H1 (cell line): ENCODE measurements at regions not wholly inside any gene's neighbourhood (a gene's known extent, or its start where the extent isn't known, plus 50 kb on each side); places are given as distances from the start of the nearest gene placed in this dataset.

Experiments
- CTCF ChIA-PET: fragments of 300-600 bp; sonication (Branson Sonifier 250); formaldehyde crosslinking; loops from one replicate; lab custom pipeline; 2021; ENCODE audit not compliant: partially characterized antibody; lab: Charles Lee
- POLR2A ChIA-PET: fragments of 300-600 bp; sonication (Branson Sonifier 250); formaldehyde crosslinking; loops from one replicate; lab custom pipeline; 2021; ENCODE audit warnings: inconsistent platforms; ENCODE audit not compliant: partially characterized antibody; lab: Charles Lee
- DNase-seq, 2 experiments: peaks; one replicate each; pipeline versions ENCODE4 v3.0.0 to v3.0.0-alpha.2; 2010 to 2022; ENCODE audit warnings: low spot score in 2 of 2, low read depth in 1 of 2, mixed read lengths in 1 of 2
- FAIRE-seq: peaks from 2 replicates; lab custom pipeline; 2011; peaks lifted over from hg19 to GRCh38; lab: Jason Lieb, UNC
- H2AFZ ChIP-seq: 2 replicates; pipeline ENCODE4 v1.8.1; 2012; ENCODE audit warnings: low read length, inconsistent platforms
- H2AK5ac ChIP-seq: 2 replicates; pipeline ENCODE4 v1.6.1; 2013; ENCODE audit warnings: low read depth, low read length
- H2BK120ac ChIP-seq: replicated peaks from 2 replicates; pipeline ENCODE3; 2013; ENCODE audit warnings: low read depth, low read length, inconsistent platforms
- H2BK12ac ChIP-seq: 2 replicates; pipeline ENCODE4 v1.6.1; 2013; ENCODE audit warnings: low read depth, low read length
- H2BK15ac ChIP-seq: 2 replicates; pipeline ENCODE4 v1.6.1; 2013; ENCODE audit warnings: low read length
- H2BK20ac ChIP-seq: 2 replicates; pipeline ENCODE4 v1.6.1; 2013; ENCODE audit warnings: low read length
- H2BK5ac ChIP-seq: 2 replicates; pipeline ENCODE4 v1.6.1; 2013; ENCODE audit warnings: low read depth, low read length
- H3K14ac ChIP-seq: 2 replicates; pipeline ENCODE4 v1.6.1; 2013; ENCODE audit warnings: inconsistent platforms; ENCODE audit not compliant: insufficient read length
- H3K18ac ChIP-seq: 2 replicates; pipeline ENCODE4 v1.6.1; 2013; ENCODE audit warnings: low read length; ENCODE audit errors: extremely low read depth
- H3K23ac ChIP-seq: 2 replicates; pipeline ENCODE4 v1.6.1; 2013; ENCODE audit warnings: inconsistent platforms; ENCODE audit not compliant: insufficient read length
- H3K23me2 ChIP-seq: 2 replicates; pipeline ENCODE4 v1.6.1; 2013; ENCODE audit warnings: low read depth, low read length
- H3K27ac ChIP-seq: 2 replicates; pipeline ENCODE4 v1.6.1; 2011; ENCODE audit warnings: low read depth, low read length, inconsistent platforms
- H3K27me3 ChIP-seq, 4 experiments: replicated peaks in 1 of 4; 1 replicate in 1 of 4; 2 replicates in 3 of 4; pipeline versions ENCODE4 v1.6.1 to v1.8.1; 2011 to 2013; ENCODE audit warnings: low read length in 3 of 4, mild to moderate bottlenecking in 3 of 4, inconsistent platforms in 2 of 4, mixed read lengths in 2 of 4, moderate library complexity in 1 of 4; ENCODE audit not compliant: control insufficient read depth in 3 of 4, insufficient read depth in 3 of 4; ENCODE audit errors: extremely low read depth in 1 of 4
- H3K36me3 ChIP-seq, 4 experiments: 2 replicates each; pipeline versions ENCODE4 v1.6.1 to v1.8.1; 2011 to 2013; ENCODE audit warnings: mild to moderate bottlenecking in 4 of 4, low read length in 3 of 4, moderate library complexity in 2 of 4, control low read depth in 1 of 4, inconsistent platforms in 1 of 4; ENCODE audit not compliant: insufficient read depth in 4 of 4, control insufficient read depth in 2 of 4
- H3K4ac ChIP-seq: replicated peaks from 2 replicates; pipeline ENCODE3; 2013; ENCODE audit warnings: low read length, low read depth, mixed read lengths, inconsistent platforms; ENCODE audit not compliant: insufficient read length
- H3K4me1 ChIP-seq, 4 experiments: replicated peaks in 1 of 4; 1 replicate in 1 of 4; 2 replicates in 3 of 4; pipeline versions ENCODE4 v1.6.1 to v1.8.1; 2011 to 2013; ENCODE audit warnings: low read length in 3 of 4, inconsistent platforms in 2 of 4, mixed read lengths in 1 of 4; ENCODE audit not compliant: insufficient read depth in 4 of 4, control insufficient read depth in 3 of 4
- H3K4me2 ChIP-seq, 2 experiments: 2 replicates each; pipeline versions ENCODE4 v1.6.1 to v1.8.1; 2011 to 2013; ENCODE audit warnings: low read depth in 2 of 2, low read length in 2 of 2, control low read depth in 1 of 2, inconsistent platforms in 1 of 2, mild to moderate bottlenecking in 1 of 2; ENCODE audit not compliant: insufficient read depth in 1 of 2
- H3K4me3 ChIP-seq, 4 experiments: fragments of 200-600, 300-600 bp in 1 of 4; sonication (generic), shearing (Covaris generic), sonication (Bioruptor Twin) in 1 of 4; 2 replicates each; pipeline versions ENCODE4 v1.5.1 to v1.8.1; 2011 to 2016; ENCODE audit warnings: low read length in 4 of 4, low read depth in 3 of 4, control low read depth in 2 of 4, inconsistent platforms in 2 of 4, mild to moderate bottlenecking in 2 of 4, mixed read lengths in 1 of 4, moderate library complexity in 1 of 4; ENCODE audit not compliant: insufficient read depth in 2 of 4; ENCODE audit errors: extremely low read depth in 1 of 4
- H3K56ac ChIP-seq: replicated peaks from 2 replicates; pipeline ENCODE3; 2013; ENCODE audit warnings: low read depth, mild to moderate bottlenecking, mixed read lengths, low read length, inconsistent platforms; ENCODE audit not compliant: insufficient read length
- H3K79me1 ChIP-seq: 2 replicates; pipeline ENCODE4 v1.6.1; 2013; ENCODE audit warnings: low read depth, low read length, control low read depth
- H3K79me2 ChIP-seq, 2 experiments: 2 replicates each; pipeline versions ENCODE4 v1.6.1 to v1.8.1; 2012 to 2013; ENCODE audit warnings: low read length in 2 of 2, mild to moderate bottlenecking in 2 of 2, inconsistent platforms in 1 of 2; ENCODE audit not compliant: insufficient read depth in 2 of 2, control insufficient read depth in 1 of 2
- H3K9ac ChIP-seq, 4 experiments: replicated peaks in 1 of 4; 1 replicate in 1 of 4; 2 replicates in 3 of 4; pipeline versions ENCODE4 v1.6.1 to v1.8.1; 2011 to 2013; ENCODE audit warnings: low read depth in 3 of 4, low read length in 3 of 4, control low read depth in 2 of 4, mild to moderate bottlenecking in 2 of 4, moderate library complexity in 2 of 4, inconsistent platforms in 1 of 4; ENCODE audit errors: extremely low read depth in 1 of 4
- H3K9me3 ChIP-seq, 2 experiments: 2 replicates each; pipeline versions ENCODE4 v1.6.1 to v1.8.1; 2012 to 2013; ENCODE audit warnings: mild to moderate bottlenecking in 2 of 2, moderate library complexity in 2 of 2, control low read depth in 1 of 2, inconsistent platforms in 1 of 2, low read depth in 1 of 2, low read length in 1 of 2, mixed read lengths in 1 of 2; ENCODE audit not compliant: insufficient read depth in 2 of 2
- H4K20me1 ChIP-seq, 2 experiments: replicated peaks in 1 of 2; 2 replicates each; pipeline versions ENCODE3 to v1.8.1; 2011 to 2013; ENCODE audit warnings: inconsistent platforms in 2 of 2, low read length in 2 of 2, mild to moderate bottlenecking in 1 of 2; ENCODE audit not compliant: insufficient read depth in 2 of 2, control insufficient read depth in 1 of 2
- H4K5ac ChIP-seq: 2 replicates; pipeline ENCODE4 v1.6.1; 2013; ENCODE audit warnings: low read length, low read depth, mixed read lengths, inconsistent platforms; ENCODE audit not compliant: insufficient read length
- H4K8ac ChIP-seq: 2 replicates; pipeline ENCODE4 v1.8.0; 2013; ENCODE audit warnings: mild to moderate bottlenecking, moderate library complexity, low read length, inconsistent platforms; ENCODE audit not compliant: insufficient read depth; ENCODE audit errors: extremely low read depth
- H4K91ac ChIP-seq: replicated peaks from 2 replicates; pipeline ENCODE3; 2013; ENCODE audit warnings: low read length, mixed read lengths, inconsistent platforms; ENCODE audit not compliant: insufficient read length
- CEBPB ChIP-seq: IDR thresholded peaks from 2 replicates; pipeline ENCODE4 v1.6.1; 2012; ENCODE audit warnings: low read depth, low read length
- EP300 ChIP-seq, 2 experiments: IDR thresholded peaks; 1 replicate in 1 of 2; 2 replicates in 1 of 2; pipeline ENCODE4 v1.6.1; 2011 to 2012; ENCODE audit warnings: low read depth in 2 of 2, low read length in 2 of 2, mild to moderate bottlenecking in 2 of 2, borderline replicate concordance in 1 of 2, inconsistent platforms in 1 of 2, moderate library complexity in 1 of 2
- EZH2 ChIP-seq: fragments of 200-600 bp; sonication (generic); IDR thresholded peaks from 2 replicates; pipeline ENCODE4 v1.7.1; 2012; ENCODE audit warnings: low read depth, mild to moderate bottlenecking, moderate library complexity, low read length, inconsistent platforms; ENCODE audit not compliant: severe bottlenecking
- KDM1A ChIP-seq: fragments of 200-600, 300-600 bp; sonication (generic); IDR thresholded peaks from 2 replicates; pipeline ENCODE4 v1.7.1; 2016; ENCODE audit warnings: mild to moderate bottlenecking, low read length, borderline replicate concordance
- NANOG ChIP-seq: IDR thresholded peaks from 2 replicates; pipeline ENCODE4 v1.6.1; 2011; ENCODE audit warnings: low read length, low read depth, mild to moderate bottlenecking, inconsistent platforms; ENCODE audit not compliant: insufficient read depth, poor library complexity, severe bottlenecking
- NRF1 ChIP-seq: IDR thresholded peaks from 2 replicates; pipeline ENCODE4 v1.6.1; 2011; ENCODE audit warnings: mild to moderate bottlenecking, low read depth, low read length, improper control_type of control experiment
- POLR2AphosphoS5 ChIP-seq: IDR thresholded peaks from 2 replicates; pipeline ENCODE4 v1.6.1; 2011; ENCODE audit warnings: low read depth, low read length
- POU5F1 ChIP-seq: IDR thresholded peaks from 2 replicates; pipeline ENCODE4 v1.6.1; 2011; ENCODE audit warnings: low read depth, mild to moderate bottlenecking, low read length, moderate library complexity
- TAF1 ChIP-seq: IDR thresholded peaks from 2 replicates; pipeline ENCODE4 v1.6.1; 2011; ENCODE audit warnings: mild to moderate bottlenecking, low read depth, low read length
- USF2 ChIP-seq: IDR thresholded peaks from 2 replicates; pipeline ENCODE4 v1.6.1; 2011; ENCODE audit warnings: low read length, improper control_type of control experiment
- WGBS, 2 experiments: shearing (Covaris generic) in 1 of 2; methylation state at CpG; one replicate each; pipeline versions ENCODE4 v1.1.6 to v1.1.7; 2013 to 2015; ENCODE audit warnings: low lambda C conversion rate in 2 of 2, mixed read lengths in 2 of 2, inconsistent platforms in 1 of 2, low coverage in 1 of 2, missing lambda C conversion rate in 1 of 2; ENCODE audit not compliant: insufficient replicate concordance in 2 of 2, insufficient coverage in 1 of 2, insufficient read length in 1 of 2; ENCODE audit errors: extremely low coverage in 1 of 2, missing lambda C conversion rate in 1 of 2; 5-methylcytosine and 5-hydroxymethylcytosine counted together

GRCh38 chr7:1348823-1349335 lies 110.4 kb downstream of the MICALL2 start:
- no peak overlapping the region for H3K56ac ChIP-seq
- H3K79me2 ChIP-seq = no peaks in the 10 kb centered on the region
- H2BK12ac ChIP-seq = no peak overlapping the region
- H3K27ac ChIP-seq = no peak overlapping the region
- no peaks in the 10 kb centered on the region for H3K4me1 ChIP-seq
- no peak overlapping the region for H2BK5ac ChIP-seq
- DNase-seq = no peak
- H3K9me3 ChIP-seq = no peaks in the 10 kb centered on the region
- no peak overlapping the region for H3K23ac ChIP-seq
- TF ChIP-seq EZH2 (no peak), TAF1 (no peak), POU5F1 (no peak), NANOG (no peak), USF2 (no peak), NRF1 (no peak), CEBPB (no peak), POLR2AphosphoS5 (no peak), KDM1A (no peak), EP300 (IDR thresholded peaks at IDR 0.05; ENCODE audit: borderline replicate concordance in 1 of 2, low read depth in 2 of 2, low read length in 2 of 2) (no peak)
- no peak overlapping the region for H3K18ac ChIP-seq
- H3K23me2 ChIP-seq = no peaks in the 10 kb centered on the region
- peaks cover 0 to 1% of the 10 kb centered on the region in 2 experiments for H4K20me1 ChIP-seq
- no peak overlapping the region for H2BK15ac ChIP-seq
- H3K4ac ChIP-seq = no peak overlapping the region
- no peak for FAIRE-seq
- no peak overlapping the region for H2AFZ ChIP-seq
- POLR2A ChIA-PET = interaction anchor here (0.7 kb wide), 1 partner anchor 17 kb away, joined by 3 read pairs; no protein-coding TSS in a partner anchor
- H3K14ac ChIP-seq = no peak overlapping the region
- CTCF ChIA-PET = interaction anchor here (1.0 to 1.4 kb wide), 3 partner anchors 52 to 173 kb away, joined by 3 read pairs; no protein-coding TSS in a partner anchor
- H3K79me1 ChIP-seq = no peaks in the 10 kb centered on the region
- H2AK5ac ChIP-seq = no peak overlapping the region
- H3K27me3 ChIP-seq = no peaks in the 10 kb centered on the region
- no peak overlapping the region for H3K4me3 ChIP-seq
- no peak overlapping the region for H4K8ac ChIP-seq
- H3K4me2 ChIP-seq = no peak overlapping the region
- no peak overlapping the region for H2BK120ac ChIP-seq
- H2BK20ac ChIP-seq = no peak overlapping the region
- WGBS, 2 experiments = 90% methylated on average over 10 of the region's 18 CpGs; no CpG with 5 or more reads in 1 of the 2 experiments
- H4K91ac ChIP-seq = no peak overlapping the region
- H4K5ac ChIP-seq = no peak overlapping the region
- H3K9ac ChIP-seq = no peak overlapping the region
- no peaks in the 10 kb centered on the region for H3K36me3 ChIP-seq
